ENCODE measurements at regions not wholly inside any gene's neighbourhood (a gene's known extent, or its start where the extent isn't known, plus 50 kb on each side); places are given as distances from the start of the nearest gene placed in this dataset.

DNA sequence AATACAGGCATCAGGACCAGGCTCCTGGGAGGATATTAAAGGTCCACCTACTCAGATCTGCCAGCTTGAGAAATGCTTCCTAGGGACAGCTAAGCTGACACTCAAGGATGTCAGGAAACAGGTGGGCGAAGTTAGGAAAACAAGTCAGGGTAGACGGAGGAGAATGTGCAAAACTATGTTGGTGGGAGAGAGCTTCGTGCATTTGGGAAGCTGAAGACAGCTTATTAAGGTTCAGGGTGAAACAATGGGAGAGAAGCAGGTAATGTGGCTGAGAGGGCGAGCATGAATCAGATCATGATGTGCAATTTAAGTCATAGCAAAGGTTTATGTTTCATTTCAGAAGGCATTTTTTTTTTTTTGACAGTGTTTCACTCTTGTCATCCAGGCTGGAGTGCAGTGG is 297.2 kb upstream of the ATP10A start:
- no peaks in the 10 kb centered on the region for H3K79me2 ChIP-seq (ENCODE audit: control insufficient read depth, insufficient read depth, low read length)
- CTCF ChIA-PET: no interaction called here

DNA sequence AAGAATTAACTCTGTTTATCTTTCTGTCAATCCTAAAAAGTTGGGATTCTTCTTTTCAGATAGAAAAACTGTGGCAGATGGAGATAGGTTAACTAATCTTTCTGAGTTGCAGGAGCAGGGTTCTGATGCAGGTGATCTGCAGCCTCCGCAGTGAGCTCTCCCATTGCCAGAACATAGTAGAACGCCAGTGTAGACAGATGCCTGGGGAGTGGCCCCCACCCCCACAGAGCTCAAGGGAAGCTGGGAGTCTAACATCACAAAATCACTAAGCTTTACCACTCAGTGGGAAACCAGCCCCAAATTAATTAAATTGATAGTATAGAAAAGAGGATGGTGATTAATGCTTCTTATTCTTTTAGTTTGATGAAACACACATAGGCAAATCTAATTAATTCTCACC is 295.0 kb upstream of the ATP10A start:
- no peaks in the 10 kb centered on the region for H3K4me1 Mint-ChIP-seq
- Histone ChIP-seq H3K9me3 (ENCODE audit: control extremely low read depth in 1 of 3, control insufficient read depth in 2 of 3, insufficient read depth in 1 of 3, low read length in 2 of 3) (peaks cover 0 to 12% (median 0%) of the 10 kb centered on the region in 3 donors), H3K4me1 (ENCODE audit: control insufficient read depth in 2 of 2, insufficient read depth in 2 of 2, low read length in 2 of 2) (no peaks in the 10 kb centered on the region), H3K4me3 (ENCODE audit: control extremely low read depth in 1 of 5, extremely low read depth in 1 of 5, insufficient read depth in 1 of 5, low read depth in 2 of 5, low read length in 4 of 5) (no peak overlapping the region), H3K9ac (ENCODE audit: low read length) (no peak overlapping the region), H2AFZ (ENCODE audit: insufficient read depth, low read depth, low read length, poor library complexity, severe bottlenecking) (no peak overlapping the region), H4K20me1 (ENCODE audit: control insufficient read depth, insufficient read depth, low read length, poor library complexity, severe bottlenecking) (no peaks in the 10 kb centered on the region), H3K79me2 (ENCODE audit: control insufficient read depth, insufficient read depth, low read length) (no peaks in the 10 kb centered on the region), H3K27me3 (replicated peaks in 1 of 4; ENCODE audit: control extremely low read depth in 1 of 4, control insufficient read depth in 3 of 4, insufficient read depth in 4 of 4, low read length in 3 of 4) (peaks cover 0 to 8% (median 0%) of the 10 kb centered on the region in 4 experiments), H3K36me3 (replicated peaks in 1 of 2; ENCODE audit: control extremely low read depth in 1 of 2, control insufficient read depth in 1 of 2, extremely low read depth in 1 of 2, insufficient read depth in 2 of 2, low read length in 1 of 2) (no peaks in the 10 kb centered on the region), H3K4me2 (replicated peaks; ENCODE audit: low read depth, low read length, poor library complexity, severe bottlenecking) (no peak overlapping the region), H3K27ac (ENCODE audit: low read length in 2 of 2) (no peak overlapping the region)
- WGBS (ENCODE audit: insufficient coverage): no CpG with 5 or more reads among the region's 2 CpGs
- DNase-seq: no peak
- peaks cover 8% of the 10 kb centered on the region for H3K9me3 Mint-ChIP-seq (ENCODE audit: insufficient read depth)
- ATAC-seq (ENCODE audit: low read depth): no peak
- CTCF ChIA-PET: no interaction called here
- intact Hi-C loops (cut with micrococcal nuclease): no loop called here
- no peaks in the 10 kb centered on the region for H3K27me3 Mint-ChIP-seq
- TF ChIP-seq EZH2 (IDR thresholded peaks at IDR 0.05; ENCODE audit: borderline replicate concordance, insufficient read depth, low read depth, low read length, poor library complexity, severe bottlenecking) (no peak), CTCF (IDR thresholded peaks at IDR 0.05) (no peak)
- no peak overlapping the region for H3K27ac Mint-ChIP-seq
- no peak overlapping the region for H3K4me3 Mint-ChIP-seq
- POLR2A ChIA-PET: no interaction called here

More for the DNA sequence above, 297.2 kb upstream of the ATP10A start:
- POLR2A ChIA-PET: no interaction called here
- peaks cover 0 to 12% (median 0%) of the 10 kb centered on the region in 3 donors for H3K9me3 ChIP-seq (ENCODE audit: control extremely low read depth in 1 of 3, control insufficient read depth in 2 of 3, insufficient read depth in 1 of 3, low read length in 2 of 3)
- H3K9ac ChIP-seq (ENCODE audit: low read length): no peak overlapping the region
- TF ChIP-seq EZH2 (IDR thresholded peaks at IDR 0.05; ENCODE audit: borderline replicate concordance, insufficient read depth, low read depth, low read length, poor library complexity, severe bottlenecking) (no peak), CTCF (IDR thresholded peaks at IDR 0.05) (no peak)
- peaks cover 0 to 8% (median 0%) of the 10 kb centered on the region in 4 experiments for H3K27me3 ChIP-seq (replicated peaks in 1 of 4; ENCODE audit: control extremely low read depth in 1 of 4, control insufficient read depth in 3 of 4, insufficient read depth in 4 of 4, low read length in 3 of 4)
- Mint-ChIP-seq H3K4me3 (no peak overlapping the region), H3K4me1 (no peaks in the 10 kb centered on the region), H3K27ac (no peak overlapping the region), H3K9me3 (ENCODE audit: insufficient read depth) (no peaks in the 10 kb centered on the region), H3K27me3 (no peaks in the 10 kb centered on the region)
- intact Hi-C loops (cut with micrococcal nuclease): no loop called here
- DNase-seq (no peak), ATAC-seq (ENCODE audit: low read depth) (no peak)
- H3K27ac ChIP-seq (ENCODE audit: low read length in 2 of 2): no peak overlapping the region
- no peak overlapping the region for H3K4me3 ChIP-seq (ENCODE audit: control extremely low read depth in 1 of 5, extremely low read depth in 1 of 5, insufficient read depth in 1 of 5, low read depth in 2 of 5, low read length in 4 of 5)
- WGBS (ENCODE audit: insufficient coverage): 76% methylated on average over 4 of the region's 4 CpGs
- no peak overlapping the region for H3K4me2 ChIP-seq (replicated peaks; ENCODE audit: low read depth, low read length, poor library complexity, severe bottlenecking)
- no peak overlapping the region for H2AFZ ChIP-seq (ENCODE audit: insufficient read depth, low read depth, low read length, poor library complexity, severe bottlenecking)
- no peaks in the 10 kb centered on the region for H3K36me3 ChIP-seq (replicated peaks in 1 of 2; ENCODE audit: control extremely low read depth in 1 of 2, control insufficient read depth in 1 of 2, extremely low read depth in 1 of 2, insufficient read depth in 2 of 2, low read length in 1 of 2)
- H4K20me1 ChIP-seq (ENCODE audit: control insufficient read depth, insufficient read depth, low read length, poor library complexity, severe bottlenecking): no peaks in the 10 kb centered on the region
- no peaks in the 10 kb centered on the region for H3K4me1 ChIP-seq (ENCODE audit: control insufficient read depth in 2 of 2, insufficient read depth in 2 of 2, low read length in 2 of 2)
